ENCODE measurements at regions not wholly inside any gene's neighbourhood (a gene's known extent, or its start where the extent isn't known, plus 50 kb on each side); places are given as distances from the start of the nearest gene placed in this dataset.

DNA sequence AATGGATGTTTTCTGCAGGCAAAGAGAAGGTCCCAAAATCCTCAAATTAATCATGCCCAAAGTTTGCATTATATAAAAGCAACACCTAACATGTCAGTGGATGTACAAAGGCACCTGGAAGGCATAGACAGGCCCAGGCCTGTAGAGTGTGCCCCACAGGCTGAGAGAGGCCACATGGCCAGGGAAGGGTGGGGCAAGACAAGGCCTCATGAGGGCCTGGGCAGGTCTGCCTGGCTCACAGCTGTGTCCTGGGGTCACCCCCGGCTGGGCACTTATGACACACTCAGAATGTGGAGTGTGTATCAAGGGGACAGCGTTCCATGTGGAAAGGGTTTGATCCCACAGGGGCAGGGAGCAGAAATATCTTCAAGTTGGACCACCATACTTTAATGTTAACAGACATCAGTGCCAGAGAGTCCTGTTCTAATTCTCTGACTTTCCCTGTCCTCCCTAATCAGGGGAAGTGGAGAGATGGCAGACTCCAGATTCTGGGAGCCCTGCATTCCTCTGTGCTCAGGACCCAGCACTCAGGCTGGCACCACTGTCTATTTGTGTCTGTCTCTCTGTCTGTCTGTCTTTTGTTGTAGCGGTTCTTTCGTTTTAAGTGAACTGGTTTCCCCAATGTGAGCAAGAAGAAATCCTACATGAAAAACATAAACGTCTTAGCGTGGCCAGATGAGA lies 178.3 kb upstream of the FOXA2 start:
- no peak for DNase-seq (ENCODE audit: low spot score)
- TF ChIP-seq CTCF (IDR thresholded peaks at IDR 0.05; ENCODE audit: extremely low read depth, missing control alignments), result no peak

- DNase-seq (ENCODE audit: low spot score), result no peak
- no peak for TF ChIP-seq CTCF (IDR thresholded peaks at IDR 0.05; ENCODE audit: extremely low read depth, missing control alignments)
Measured at GRCh38 chr20:22763257-22763906, 179.0 kb upstream of the FOXA2 start.

GRCh38 chr20:22768266-22769178 lies 184.2 kb upstream of the FOXA2 start:
- no peak for TF ChIP-seq CTCF (IDR thresholded peaks at IDR 0.05; ENCODE audit: extremely low read depth, missing control alignments)
- DNase-seq (ENCODE audit: low spot score), result no peak

GRCh38 chr20:22770241-22770800 lies 185.9 kb upstream of the FOXA2 start:
- TF ChIP-seq CTCF (IDR thresholded peaks at IDR 0.05; ENCODE audit: extremely low read depth, missing control alignments), result no peak
- no peak for DNase-seq (ENCODE audit: low spot score)

DNA sequence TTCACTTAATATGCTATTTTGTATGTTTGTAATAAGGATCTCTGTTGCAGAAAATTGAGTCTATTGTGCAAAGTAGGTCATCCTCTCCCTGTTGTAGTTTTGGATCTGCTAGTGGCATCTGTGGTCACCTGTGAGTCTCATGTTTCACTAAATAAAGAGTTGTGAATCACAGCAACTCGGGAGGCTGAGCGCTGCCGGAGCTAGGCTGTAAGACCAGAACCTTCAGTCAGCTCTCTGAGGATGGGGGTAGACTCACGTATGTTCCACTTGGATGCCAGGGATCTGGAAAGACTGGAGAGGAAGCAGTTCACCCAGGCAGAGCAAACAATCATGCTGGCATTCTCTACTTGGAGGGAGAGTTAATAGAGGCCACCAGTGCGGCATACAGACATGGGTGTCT lies 187.3 kb upstream of the FOXA2 start:
- no peak for DNase-seq (ENCODE audit: low spot score)

GRCh38 chr20:22773344-22773743 lies 189.0 kb upstream of the FOXA2 start:
- no peak for TF ChIP-seq CTCF (IDR thresholded peaks at IDR 0.05; ENCODE audit: extremely low read depth, missing control alignments)
- DNase-seq (ENCODE audit: low spot score), result no peak

More for the DNA sequence above, 187.3 kb upstream of the FOXA2 start:
- TF ChIP-seq CTCF (IDR thresholded peaks at IDR 0.05; ENCODE audit: extremely low read depth, missing control alignments), result no peak

All from GM20000 (cell line).